ENCODE measurements at regions not wholly inside any gene's neighbourhood (a gene's known extent, or its start where the extent isn't known, plus 50 kb on each side); places are given as distances from the start of the nearest gene placed in this dataset.

DNA sequence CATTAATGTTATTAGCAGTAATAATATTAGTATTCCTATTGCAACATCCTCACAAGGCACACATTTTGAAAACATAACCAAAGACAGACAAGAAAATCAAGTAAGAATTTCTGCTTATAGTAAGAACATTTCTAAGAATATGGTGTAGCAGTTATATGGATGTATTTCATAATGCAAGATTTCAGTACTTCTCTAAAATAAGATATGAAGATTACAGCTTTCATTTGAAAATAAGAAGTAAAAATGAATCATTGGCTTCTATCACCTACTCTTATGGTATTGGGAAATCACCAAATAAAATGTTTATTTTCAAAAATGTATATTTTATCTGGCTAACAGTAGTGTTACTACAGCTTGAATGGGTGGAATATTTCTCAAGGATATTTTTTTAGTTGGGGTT is 103.8 kb upstream of the USP25 start:
- TF ChIP-seq POLR2A (IDR thresholded peaks at IDR 0.05; ENCODE audit: low read depth, low read length) (no peak), POLR2AphosphoS5 (IDR thresholded peaks at IDR 0.05; ENCODE audit: low read depth, low read length) (no peak), TAF1 (IDR thresholded peaks at IDR 0.05; ENCODE audit: borderline replicate concordance, low read depth, low read length) (no peak)

All from GM12892 (cell line).